Neural progenitor cell (in vitro differentiated cells): ENCODE measurements at regions not wholly inside any gene's neighbourhood (a gene's known extent, or its start where the extent isn't known, plus 50 kb on each side); places are given as distances from the start of the nearest gene placed in this dataset.

Source experiments
- EZH2 ChIP-seq: fragments of 200-600 bp; sonication (generic); IDR thresholded peaks from 2 replicates; pipeline ENCODE4 v1.6.1; 2017; ENCODE audit warnings: antibody characterized with exemption, mild to moderate bottlenecking, moderate library complexity
- TF ChIP-seq, protein P1 (sequence below): fragments of 200-600 bp; sonication (generic); IDR thresholded peaks from 2 replicates; pipeline ENCODE4 v1.5.1; 2017; ENCODE audit warnings: antibody characterized with exemption, mild to moderate bottlenecking

DNA sequence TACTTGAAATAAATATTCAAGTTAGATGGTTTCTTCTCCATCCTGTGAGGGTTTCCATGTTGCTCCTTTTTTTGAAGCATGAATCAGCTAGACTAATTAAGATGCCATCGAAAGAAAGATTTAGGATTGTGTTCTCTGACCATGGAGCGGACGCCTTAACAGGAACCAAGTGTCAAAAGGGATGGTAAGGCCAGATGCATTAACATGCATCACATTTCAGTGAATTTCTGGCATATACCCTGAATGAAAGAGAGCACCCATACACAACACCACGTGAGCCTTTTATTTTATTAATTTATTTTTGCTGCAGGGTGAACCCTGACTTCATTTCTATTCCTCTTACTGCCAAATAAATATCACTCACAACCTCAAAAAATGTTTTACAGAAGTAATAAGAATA, 1045.3 kb upstream of the ARRDC3 start:
- TF ChIP-seq, protein P1, sequence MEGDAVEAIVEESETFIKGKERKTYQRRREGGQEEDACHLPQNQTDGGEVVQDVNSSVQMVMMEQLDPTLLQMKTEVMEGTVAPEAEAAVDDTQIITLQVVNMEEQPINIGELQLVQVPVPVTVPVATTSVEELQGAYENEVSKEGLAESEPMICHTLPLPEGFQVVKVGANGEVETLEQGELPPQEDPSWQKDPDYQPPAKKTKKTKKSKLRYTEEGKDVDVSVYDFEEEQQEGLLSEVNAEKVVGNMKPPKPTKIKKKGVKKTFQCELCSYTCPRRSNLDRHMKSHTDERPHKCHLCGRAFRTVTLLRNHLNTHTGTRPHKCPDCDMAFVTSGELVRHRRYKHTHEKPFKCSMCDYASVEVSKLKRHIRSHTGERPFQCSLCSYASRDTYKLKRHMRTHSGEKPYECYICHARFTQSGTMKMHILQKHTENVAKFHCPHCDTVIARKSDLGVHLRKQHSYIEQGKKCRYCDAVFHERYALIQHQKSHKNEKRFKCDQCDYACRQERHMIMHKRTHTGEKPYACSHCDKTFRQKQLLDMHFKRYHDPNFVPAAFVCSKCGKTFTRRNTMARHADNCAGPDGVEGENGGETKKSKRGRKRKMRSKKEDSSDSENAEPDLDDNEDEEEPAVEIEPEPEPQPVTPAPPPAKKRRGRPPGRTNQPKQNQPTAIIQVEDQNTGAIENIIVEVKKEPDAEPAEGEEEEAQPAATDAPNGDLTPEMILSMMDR: no peak
- TF ChIP-seq EZH2: no peak
